OCI-LY3 (cell line): ENCODE measurements at regions not wholly inside any gene's neighbourhood (a gene's known extent, or its start where the extent isn't known, plus 50 kb on each side); places are given as distances from the start of the nearest gene placed in this dataset.

ENCODE experiments used
- CTCF ChIP-seq: fragments of 200-600, 300-600 bp; sonication (generic); IDR thresholded peaks from 2 replicates; pipeline ENCODE4 v1.5.1; 2014; ENCODE audit warnings: antibody characterized with exemption, low read length, low read depth
- EZH2phosphoT487 ChIP-seq: fragments of 200-600 bp; shearing (Covaris generic); IDR thresholded peaks from 2 replicates; pipeline ENCODE4 v1.6.1; 2018; ENCODE audit warnings: antibody characterized with exemption, mixed run types, low read depth

- no peak for TF ChIP-seq EZH2phosphoT487
- no peak for TF ChIP-seq CTCF
These were observed 98.9 kb downstream of the LRRC74A start for GRCh38 chr14:76925097-76925441.
